ENCODE measurements at regions not wholly inside any gene's neighbourhood (a gene's known extent, or its start where the extent isn't known, plus 50 kb on each side); places are given as distances from the start of the nearest gene placed in this dataset.

GRCh38 chr1:200478945-200479558 lies 69.2 kb upstream of the ZNF281 start:
- peaks cover 23% of the 10 kb centered on the region for H3K4me1 Mint-ChIP-seq (ENCODE audit: low read depth)
- H3K27me3 Mint-ChIP-seq (ENCODE audit: low read depth), result peaks cover 29% of the 10 kb centered on the region
- no peak overlapping the region for H3K4me3 Mint-ChIP-seq (ENCODE audit: low read depth)
- no peak for DNase-seq (ENCODE audit: low spot score)
- intact Hi-C loops (cut with micrococcal nuclease), result no loop called here
- H3K36me3 Mint-ChIP-seq (ENCODE audit: low read depth), result no peaks in the 10 kb centered on the region
- H3K27ac Mint-ChIP-seq, result no peak overlapping the region
- H3K9me3 Mint-ChIP-seq, result no peaks in the 10 kb centered on the region

DNA sequence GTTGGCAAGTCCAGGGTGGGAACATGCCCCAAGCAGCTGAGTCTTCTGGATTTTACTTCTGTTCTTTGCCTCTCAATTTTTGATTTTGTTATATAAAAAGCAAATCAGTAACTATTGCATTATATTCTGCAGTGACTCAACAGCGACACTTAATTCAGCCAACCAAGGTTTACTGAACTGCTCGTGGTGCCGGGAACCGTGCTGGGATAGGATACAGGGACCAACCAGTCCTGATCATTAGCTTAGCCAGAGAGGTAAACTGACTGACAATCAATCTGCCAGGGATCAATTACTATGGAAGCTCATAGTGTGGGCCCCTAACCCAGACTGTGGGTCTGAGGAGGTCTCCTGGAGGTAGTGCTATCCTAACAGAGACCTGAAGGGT lies 68.4 kb upstream of the ZNF281 start:
- no peak for DNase-seq (ENCODE audit: low spot score)
- Mint-ChIP-seq H3K36me3 (ENCODE audit: low read depth) (no peaks in the 10 kb centered on the region), H3K9me3 (no peaks in the 10 kb centered on the region), H3K27me3 (ENCODE audit: low read depth) (peaks cover 30% of the 10 kb centered on the region), H3K4me1 (ENCODE audit: low read depth) (peaks cover 23% of the 10 kb centered on the region), H3K27ac (no peak overlapping the region), H3K4me3 (ENCODE audit: low read depth) (no peak overlapping the region)
- intact Hi-C loops (cut with micrococcal nuclease), result no loop called here

- Mint-ChIP-seq H3K36me3 (ENCODE audit: low read depth) (no peaks in the 10 kb centered on the region), H3K27me3 (ENCODE audit: low read depth) (peaks cover 36% of the 10 kb centered on the region), H3K4me1 (ENCODE audit: low read depth) (peaks cover 26% of the 10 kb centered on the region), H3K9me3 (no peaks in the 10 kb centered on the region), H3K4me3 (ENCODE audit: low read depth) (no peak overlapping the region), H3K27ac (no peak overlapping the region)
- intact Hi-C loops (cut with micrococcal nuclease), result loop anchor here (5.0 kb wide), 2 partner anchors 37 to 172 kb away; no protein-coding TSS in a partner anchor
- no peak for DNase-seq (ENCODE audit: low spot score)
These were observed 64.8 kb upstream of the ZNF281 start for GRCh38 chr1:200474633-200475032.

DNA sequence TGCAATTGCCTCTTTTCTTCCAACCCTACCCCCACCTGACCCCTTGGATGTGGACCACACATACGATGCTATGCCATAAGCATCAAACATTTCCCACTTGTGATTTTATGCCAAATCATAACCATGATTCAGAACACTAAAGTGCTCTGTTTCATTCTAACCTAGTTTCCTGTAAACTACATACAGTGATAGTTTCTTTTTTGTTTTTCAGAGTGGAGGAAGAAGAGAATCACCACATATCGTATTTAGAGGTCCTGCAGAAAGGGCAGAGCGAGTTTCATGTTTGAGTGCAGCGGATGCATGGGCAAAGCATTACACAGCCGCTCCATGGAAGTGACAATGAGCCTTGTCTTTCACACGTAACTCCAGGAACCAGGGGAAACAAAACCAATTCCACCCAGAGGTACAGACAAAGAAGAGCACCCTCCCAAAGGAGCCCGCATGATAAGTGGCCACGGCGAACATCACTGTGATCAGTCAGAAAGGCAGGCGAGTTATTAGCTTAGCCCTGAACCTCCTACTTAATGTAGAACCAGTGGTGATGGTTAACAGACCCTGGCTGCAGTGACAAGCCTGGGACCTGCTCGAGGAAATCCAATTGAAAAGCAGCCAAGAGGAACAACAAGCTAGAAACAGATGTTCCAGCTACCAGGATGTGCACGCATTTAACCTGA lies 64.0 kb upstream of the ZNF281 start:
- H3K4me1 Mint-ChIP-seq (ENCODE audit: low read depth), result peaks cover 26% of the 10 kb centered on the region
- intact Hi-C loops (cut with micrococcal nuclease), result loop anchor here (1.0 to 5.0 kb wide), 5 partner anchors 9 to 172 kb away; no protein-coding TSS in a partner anchor
- DNase-seq (ENCODE audit: low spot score), result no peak

GRCh38 chr1:200471739-200472138 lies 61.9 kb upstream of the ZNF281 start:
- no peaks in the 10 kb centered on the region for H3K36me3 Mint-ChIP-seq (ENCODE audit: low read depth)
- intact Hi-C loops (cut with micrococcal nuclease), result loop anchor here (2.0 to 5.0 kb wide), 3 partner anchors 17 to 169 kb away; no protein-coding TSS in a partner anchor

More for the DNA sequence above, 64.0 kb upstream of the ZNF281 start:
- H3K36me3 Mint-ChIP-seq (ENCODE audit: low read depth), result no peaks in the 10 kb centered on the region
- peaks cover 33% of the 10 kb centered on the region for H3K27me3 Mint-ChIP-seq (ENCODE audit: low read depth)
- peak overlapping the region; percentile 62 for H3K27ac Mint-ChIP-seq
- no peak overlapping the region for H3K4me3 Mint-ChIP-seq (ENCODE audit: low read depth)
- H3K9me3 Mint-ChIP-seq, result no peaks in the 10 kb centered on the region

GRCh38 chr1:200468264-200469001 lies 58.6 kb upstream of the ZNF281 start:
- no peak overlapping the region for H3K27ac Mint-ChIP-seq
- peaks cover 50% of the 10 kb centered on the region for H3K27me3 Mint-ChIP-seq (ENCODE audit: low read depth)
- DNase-seq (ENCODE audit: low spot score), result no peak
- H3K4me1 Mint-ChIP-seq (ENCODE audit: low read depth), result peaks cover 14% of the 10 kb centered on the region
- H3K4me3 Mint-ChIP-seq (ENCODE audit: low read depth), result no peak overlapping the region
- H3K36me3 Mint-ChIP-seq (ENCODE audit: low read depth), result no peaks in the 10 kb centered on the region
- H3K9me3 Mint-ChIP-seq, result no peaks in the 10 kb centered on the region
- intact Hi-C loops (cut with micrococcal nuclease), result no loop called here

More at GRCh38 chr1:200471739-200472138, 61.9 kb upstream of the ZNF281 start:
- Mint-ChIP-seq H3K27ac (no peak overlapping the region), H3K9me3 (no peaks in the 10 kb centered on the region), H3K4me3 (ENCODE audit: low read depth) (no peak overlapping the region), H3K27me3 (ENCODE audit: low read depth) (peaks cover 44% of the 10 kb centered on the region), H3K4me1 (ENCODE audit: low read depth) (peaks cover 24% of the 10 kb centered on the region)
- DNase-seq (ENCODE audit: low spot score), result no peak

- intact Hi-C loops (cut with micrococcal nuclease), result no loop called here
- H3K27ac Mint-ChIP-seq, result no peak overlapping the region
- H3K36me3 Mint-ChIP-seq (ENCODE audit: low read depth), result no peaks in the 10 kb centered on the region
- no peaks in the 10 kb centered on the region for H3K4me1 Mint-ChIP-seq (ENCODE audit: low read depth)
- H3K9me3 Mint-ChIP-seq, result no peaks in the 10 kb centered on the region
- peaks cover 41% of the 10 kb centered on the region for H3K27me3 Mint-ChIP-seq (ENCODE audit: low read depth)
- DNase-seq (ENCODE audit: low spot score), result no peak
- H3K4me3 Mint-ChIP-seq (ENCODE audit: low read depth), result no peak overlapping the region
These were observed 55.1 kb upstream of the ZNF281 start for GRCh38 chr1:200464784-200465400.
